HG02642 (cell line): ENCODE measurements at regions not wholly inside any gene's neighbourhood (a gene's known extent, or its start where the extent isn't known, plus 50 kb on each side); places are given as distances from the start of the nearest gene placed in this dataset.
"Not testable (repeated sequence)": the region's sequence is repeated elsewhere in the genome, so short reads cannot be mapped to it uniquely, and the experiment has no call there.

Experiments used
- ATAC-seq: cut with Tn5 transposase; IDR thresholded peaks from one replicate; pipeline ENCODE4 v1.9.1; 2021; ENCODE audit warnings: mild to moderate bottlenecking; ENCODE audit not compliant: unreplicated experiment, poor library complexity

DNA sequence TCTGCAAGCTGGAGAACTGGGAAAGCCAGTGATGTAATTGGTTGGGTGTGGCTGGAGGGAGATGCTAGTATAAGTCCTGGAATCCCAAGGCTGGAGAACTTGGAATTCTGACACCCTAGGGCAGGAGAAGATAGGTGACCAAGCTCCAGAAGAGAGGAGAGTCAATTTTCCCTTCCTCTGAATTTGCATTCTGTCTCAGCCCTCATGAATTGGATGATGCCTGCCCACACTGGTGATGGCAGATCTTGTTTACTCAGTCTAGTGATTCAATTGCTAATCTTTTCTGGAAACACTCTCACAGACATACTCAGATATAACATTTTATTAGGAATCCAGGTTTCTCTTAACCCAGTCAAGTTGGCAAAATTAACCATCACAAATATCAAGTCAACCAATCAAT is 287.2 kb downstream of the RDH14 start:
- ATAC-seq: no peak

DNA sequence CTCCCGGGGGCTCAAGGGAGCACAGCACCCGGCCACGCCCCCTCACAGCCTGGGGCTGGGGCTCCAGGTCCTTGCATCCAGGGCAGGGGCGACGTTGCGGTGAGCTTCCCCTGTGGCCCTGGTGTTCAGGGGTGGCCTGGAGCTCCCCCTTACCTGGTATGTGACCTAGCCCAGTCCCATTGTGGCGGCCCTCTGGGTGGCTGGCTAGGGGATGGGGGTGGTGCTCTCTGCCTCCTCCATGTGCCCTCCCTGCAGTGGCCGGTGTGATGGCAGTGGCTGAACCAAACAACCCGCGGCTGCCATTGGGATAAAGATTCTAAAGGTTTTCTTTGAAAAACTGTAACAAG is 288.3 kb downstream of the RDH14 start:
- no peak for ATAC-seq

DNA sequence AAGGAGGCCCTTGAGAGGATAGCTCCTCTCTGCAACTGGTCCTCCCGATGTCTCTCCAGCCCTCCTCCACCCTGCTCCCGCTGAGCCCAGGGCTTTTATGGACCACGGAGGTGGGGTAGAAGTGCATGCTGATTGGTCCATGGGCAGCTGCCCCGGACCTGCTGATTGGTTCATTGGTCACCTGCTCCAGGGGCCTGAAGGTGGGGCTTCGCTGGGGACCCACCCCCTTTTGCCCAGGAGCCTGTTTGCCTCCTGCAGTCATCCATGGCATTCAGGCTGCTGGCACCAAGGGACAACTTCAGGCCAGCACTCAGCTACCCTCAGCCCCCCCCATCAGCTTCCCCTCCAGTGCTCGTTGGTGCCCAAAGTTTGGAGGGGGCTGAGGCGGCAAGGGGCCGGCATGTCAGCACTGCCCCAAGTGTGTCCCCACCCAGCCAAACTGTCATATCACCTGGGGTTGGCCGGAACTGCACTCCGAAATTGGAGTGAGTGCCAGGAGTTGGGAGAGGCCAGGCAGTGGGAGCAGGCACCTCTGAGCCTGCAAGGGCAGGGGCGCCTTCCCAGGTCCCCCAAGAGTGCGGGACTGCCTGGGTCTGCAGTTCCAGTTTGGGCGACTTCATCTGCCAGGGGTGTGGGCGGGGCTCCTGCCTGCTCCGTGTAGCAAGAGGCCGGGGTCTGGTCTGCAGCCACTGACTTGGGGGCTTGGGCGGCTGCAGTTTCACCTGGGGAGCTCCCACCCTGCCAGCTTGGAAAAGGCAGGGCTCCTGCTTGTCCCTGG is 288.9 kb downstream of the RDH14 start:
- no peak for ATAC-seq

DNA sequence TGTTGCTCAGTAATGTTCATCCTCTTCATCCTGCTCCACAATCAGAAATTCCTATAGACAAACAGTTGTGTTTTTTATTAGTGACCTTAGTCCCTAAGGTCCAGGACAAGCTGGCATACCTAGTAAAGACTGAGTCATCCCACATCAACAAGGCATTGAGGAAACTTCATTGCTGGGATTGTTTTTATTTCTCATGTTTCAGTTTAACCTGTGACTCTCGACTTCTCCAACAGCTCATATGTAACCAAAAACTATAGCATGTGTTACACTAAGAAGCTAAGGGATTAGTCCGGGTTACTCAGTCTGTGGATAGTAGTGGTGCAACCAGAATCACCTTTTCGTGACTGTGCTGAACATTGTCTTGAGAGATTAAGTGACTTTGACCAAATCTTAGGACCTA is 292.1 kb downstream of the RDH14 start:
- ATAC-seq: no peak

DNA sequence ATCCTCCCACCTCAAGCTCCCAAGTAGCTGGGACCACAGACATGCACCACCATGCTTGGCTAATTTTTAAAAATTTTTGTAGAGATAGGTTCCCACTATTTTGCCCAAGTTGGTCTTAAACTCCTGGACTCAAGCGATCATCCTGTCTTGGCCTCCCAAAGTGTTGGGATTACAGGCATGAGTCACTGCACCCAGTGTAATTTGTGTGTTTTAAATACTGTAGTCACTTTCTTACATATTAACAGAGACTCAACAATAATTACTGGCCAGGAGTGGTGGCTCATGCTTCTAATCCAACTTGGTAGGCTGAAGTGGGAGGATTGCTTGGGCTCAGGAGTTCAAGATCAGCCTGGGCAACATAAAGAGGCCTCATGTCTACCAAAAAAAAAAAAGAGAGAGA is 293.0 kb downstream of the RDH14 start:
- ATAC-seq: no peak

DNA sequence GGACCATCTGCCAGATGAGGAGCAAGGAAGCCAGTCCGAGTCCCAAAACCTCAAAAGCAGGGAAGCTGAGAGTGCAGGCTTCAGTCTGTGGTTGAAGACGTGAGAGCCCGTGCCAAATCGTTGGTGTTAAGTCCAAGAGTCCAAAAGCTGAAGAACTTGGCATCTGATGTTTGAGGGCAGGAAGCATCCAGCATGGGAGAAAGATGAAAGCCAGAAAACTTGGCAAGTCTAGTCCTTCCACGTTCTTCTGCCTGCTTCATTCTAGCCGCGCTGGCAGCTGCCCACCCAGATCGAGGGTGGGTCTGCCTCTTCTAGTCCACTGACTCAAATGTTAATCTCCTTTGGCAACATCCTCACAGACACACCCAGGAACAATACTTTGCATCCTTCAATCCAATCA is 293.8 kb downstream of the RDH14 start:
- ATAC-seq: not testable (repeated sequence)

DNA sequence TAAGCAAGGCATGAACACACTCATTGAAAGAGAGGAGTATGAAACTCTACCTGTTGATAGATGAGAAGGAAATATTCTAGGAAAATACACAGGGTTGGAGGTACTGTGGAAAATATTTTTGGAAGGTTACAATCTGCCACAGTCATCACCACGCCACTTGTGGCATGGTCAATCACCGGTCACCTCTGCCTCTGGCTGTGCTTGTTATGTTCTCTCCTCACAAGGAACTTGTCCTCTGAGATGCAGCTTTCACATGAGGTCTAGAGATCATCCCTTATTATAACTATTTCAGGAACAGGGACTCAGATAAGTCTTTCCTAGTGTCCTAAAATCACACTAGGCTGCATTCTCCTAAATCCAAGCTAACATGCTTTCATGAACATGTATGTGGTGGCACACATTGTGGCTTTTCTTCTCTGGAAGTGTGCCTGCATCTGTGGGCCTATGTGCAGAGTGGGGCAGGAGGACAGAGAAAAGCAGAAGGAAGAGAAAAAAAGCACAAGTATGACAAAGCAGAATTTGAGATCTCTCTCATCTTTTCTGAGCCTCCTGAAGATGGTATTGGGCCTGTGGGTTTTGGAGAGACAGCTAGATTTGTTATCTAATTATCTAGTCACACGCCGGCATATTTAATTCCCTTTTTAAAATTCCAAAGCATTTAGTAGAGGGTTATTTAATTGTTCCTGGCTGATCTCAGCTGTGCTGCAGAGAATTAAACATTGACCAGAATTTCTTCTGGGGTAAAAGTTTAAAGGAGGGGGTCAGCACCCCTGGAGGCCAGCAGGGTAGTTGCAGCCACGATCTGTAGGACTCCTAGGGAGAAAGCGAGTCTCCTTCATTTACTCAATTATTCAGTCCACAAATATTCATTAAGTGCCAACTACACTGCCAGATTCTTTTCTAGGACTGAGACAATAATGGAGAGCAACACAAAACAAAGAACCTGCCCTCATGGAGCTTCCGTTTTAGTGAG is 294.6 kb downstream of the RDH14 start:
- no peak for ATAC-seq

DNA sequence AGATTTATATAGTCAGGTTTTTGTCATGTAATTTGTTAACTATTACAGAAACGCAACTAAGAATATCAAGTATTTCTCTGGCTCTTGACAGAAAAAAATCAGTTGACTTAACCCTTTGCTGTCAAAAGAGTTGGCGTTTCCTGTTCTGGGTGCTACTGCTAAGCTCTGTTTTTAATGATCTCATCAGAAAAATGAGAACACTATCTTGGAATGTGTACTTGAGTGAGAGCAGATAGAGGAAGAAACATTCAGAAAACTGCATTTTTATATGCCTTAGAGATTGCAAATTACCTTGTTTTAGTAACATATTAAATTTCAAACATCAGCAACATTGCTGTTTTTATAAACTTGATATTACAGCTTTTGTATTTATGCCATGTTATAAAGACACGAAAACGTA is 297.9 kb downstream of the RDH14 start:
- ATAC-seq: no peak

DNA sequence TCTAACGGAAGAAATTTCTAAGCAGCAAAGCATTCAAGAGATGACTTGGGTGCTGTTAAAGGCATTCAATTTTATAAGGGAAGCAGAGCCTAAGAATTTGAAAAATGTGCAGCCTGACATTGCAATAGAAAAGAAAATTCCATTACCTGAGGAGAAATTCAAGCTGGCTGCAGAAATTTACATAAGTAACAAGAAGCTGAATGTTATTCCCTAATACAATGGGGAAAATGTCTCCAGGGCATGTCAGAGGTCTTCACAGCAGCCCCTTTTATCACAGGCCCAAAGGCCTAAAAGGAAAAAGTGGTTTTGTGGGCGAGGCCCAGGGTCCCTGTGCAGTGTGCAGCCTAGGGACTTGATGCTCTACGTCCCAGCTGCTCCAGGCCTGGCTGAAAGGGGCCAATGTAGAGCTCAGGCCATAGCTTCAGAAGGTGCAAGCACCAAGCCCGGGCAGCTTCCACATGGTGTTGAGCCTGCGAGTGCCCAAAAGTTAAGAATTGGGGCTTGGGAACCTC is 306.7 kb downstream of the RDH14 start:
- no peak for ATAC-seq

DNA sequence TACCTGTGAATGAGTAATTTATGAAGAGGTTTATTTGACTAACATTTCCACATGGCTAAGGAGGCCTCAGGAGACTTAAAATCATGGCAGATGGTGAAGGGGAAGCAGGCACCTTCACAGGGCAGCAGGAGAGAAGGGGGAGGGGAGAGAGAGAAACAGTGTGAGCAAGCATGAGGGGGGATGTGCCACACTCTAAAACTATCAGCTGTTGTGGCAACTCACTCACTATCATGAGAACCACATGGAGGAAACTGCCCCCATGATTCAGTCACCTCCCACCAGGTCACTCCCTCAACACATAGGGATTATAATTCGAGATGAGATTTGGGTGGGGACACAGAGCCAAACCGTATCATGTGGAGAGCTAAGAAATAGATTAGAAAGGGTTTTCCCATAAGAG is 309.0 kb downstream of the RDH14 start:
- no peak for ATAC-seq

DNA sequence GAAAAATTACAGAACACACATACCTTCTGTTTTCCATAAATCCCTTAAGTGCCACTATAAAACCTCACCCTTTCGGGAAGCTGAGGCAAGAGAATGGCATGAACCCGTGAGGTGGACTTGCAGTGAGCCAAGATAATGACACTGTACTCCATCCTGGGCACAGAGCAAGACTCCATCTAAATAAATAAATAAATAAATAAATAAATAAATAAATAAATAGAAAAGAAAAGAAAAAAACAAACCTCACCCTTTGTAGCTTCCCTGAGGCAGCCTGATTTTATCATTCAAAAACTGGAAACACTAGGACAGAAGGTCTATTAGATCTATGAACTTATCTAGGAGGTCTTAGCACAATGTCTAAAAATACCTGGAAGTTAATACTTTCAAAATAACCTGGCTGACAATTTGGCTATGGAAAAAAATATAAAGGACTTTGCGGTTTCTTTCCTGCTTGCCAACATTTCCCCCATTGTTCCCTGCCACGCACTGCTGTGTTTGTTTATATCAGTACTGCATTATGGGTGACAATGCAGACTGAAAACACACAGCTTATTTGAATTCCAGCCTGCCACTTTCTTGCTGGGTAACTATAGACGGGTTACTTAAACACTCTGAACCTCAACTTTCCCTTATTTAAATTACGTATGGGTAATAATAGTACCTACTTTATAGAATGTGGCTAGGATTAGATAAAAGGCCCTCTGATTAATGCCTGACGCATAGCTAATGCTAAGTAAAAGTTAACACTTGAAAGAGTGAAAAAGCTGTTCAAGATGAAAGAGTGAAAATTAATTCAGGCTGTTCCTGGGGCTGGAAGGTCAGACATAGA is 313.0 kb downstream of the RDH14 start:
- no peak for ATAC-seq

DNA sequence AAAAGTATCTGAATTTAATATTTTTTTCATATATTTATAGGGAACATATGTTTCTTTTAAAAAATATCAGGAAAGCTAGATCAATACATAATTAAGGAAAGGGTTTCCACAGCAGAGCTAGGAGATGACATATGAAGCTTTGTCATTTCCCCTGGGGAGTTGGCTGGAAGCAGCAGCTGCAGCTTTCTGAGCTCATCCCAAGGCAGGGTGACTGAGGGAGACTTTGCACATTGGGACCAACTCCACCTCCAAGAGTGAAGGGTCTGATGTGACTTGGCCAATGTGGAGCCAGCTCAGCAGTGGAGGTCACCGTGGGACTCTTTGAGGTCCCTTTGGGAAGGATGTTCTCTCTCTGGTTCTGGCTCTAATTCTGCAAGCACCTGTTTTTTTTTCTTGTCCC is 315.1 kb downstream of the RDH14 start:
- ATAC-seq: no peak

DNA sequence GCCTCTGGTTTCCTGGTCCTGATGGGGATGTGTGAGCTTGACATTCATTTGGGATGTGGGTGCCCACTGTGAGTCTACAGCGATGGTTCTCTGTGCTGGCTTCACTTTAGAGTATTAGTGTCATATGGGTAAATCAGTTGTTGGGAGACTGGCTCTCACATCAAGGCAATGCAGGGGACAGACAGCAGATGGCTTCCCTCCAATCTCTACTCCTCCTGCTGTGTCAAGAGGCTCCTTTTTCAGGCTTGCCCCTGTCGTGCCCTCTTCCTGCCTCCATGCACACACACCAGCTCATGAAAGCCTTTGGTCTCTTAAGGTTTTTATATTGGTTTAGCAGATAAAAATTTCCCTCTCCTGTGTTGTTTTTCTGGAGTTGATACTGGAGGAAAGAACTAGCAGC is 315.6 kb downstream of the RDH14 start:
- no peak for ATAC-seq

DNA sequence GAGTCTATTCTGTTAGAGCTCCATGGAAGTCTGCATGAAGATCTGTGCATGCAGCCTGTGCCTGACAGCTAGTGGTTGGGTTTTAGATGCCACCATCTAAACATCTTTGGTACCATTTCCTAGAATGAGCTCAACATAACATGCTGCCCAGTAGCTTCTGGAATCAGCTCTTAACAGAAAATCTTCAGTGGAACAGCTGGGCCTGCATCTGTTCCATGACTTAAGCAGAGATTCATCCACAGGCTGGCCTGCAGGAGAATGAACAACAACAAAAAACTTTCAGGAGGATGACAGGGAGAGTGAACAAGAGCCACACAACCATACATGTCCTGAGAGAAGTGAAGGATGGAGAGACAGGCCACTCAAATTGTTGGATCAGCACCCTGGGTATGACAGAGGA is 316.6 kb downstream of the RDH14 start:
- no peak for ATAC-seq

DNA sequence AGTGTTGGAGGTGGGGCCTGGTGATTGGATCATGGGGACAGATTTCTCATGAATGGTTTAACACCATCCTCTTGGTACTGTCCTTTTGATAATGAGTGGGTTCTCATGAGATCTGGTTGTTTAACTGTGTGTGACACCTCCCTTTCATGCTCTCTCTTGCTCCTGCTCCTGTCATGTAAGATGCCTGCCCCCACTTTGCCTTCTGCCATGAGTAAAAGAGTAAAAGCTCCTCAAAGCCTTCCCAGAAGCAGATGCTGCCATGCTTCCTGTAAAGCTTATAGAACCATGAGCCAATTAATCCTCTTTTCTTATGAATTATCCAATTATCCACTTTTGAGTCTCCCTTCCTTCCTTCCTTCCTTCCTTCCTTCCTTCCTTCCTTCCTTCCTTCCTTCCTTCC is 317.7 kb downstream of the RDH14 start:
- no peak for ATAC-seq

DNA sequence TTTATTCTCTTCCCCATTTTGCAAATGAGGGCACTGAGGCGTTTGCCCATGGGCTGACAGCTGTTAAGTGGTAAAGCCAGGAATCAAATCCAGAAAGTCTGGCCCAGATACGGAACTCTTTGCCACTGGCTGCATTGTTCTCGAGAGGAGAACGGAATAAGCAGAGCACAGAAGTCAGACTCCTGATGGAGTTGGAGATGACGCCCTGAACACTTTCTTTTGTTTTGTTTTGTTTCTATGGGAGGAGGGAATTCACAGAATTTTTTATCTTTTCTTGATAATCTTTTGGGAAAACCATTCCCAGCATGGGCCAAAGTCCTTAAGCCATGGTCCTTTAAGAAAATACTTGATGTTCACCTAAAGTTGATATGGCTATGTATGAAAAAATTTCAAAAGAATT is 322.2 kb downstream of the RDH14 start:
- no peak for ATAC-seq

DNA sequence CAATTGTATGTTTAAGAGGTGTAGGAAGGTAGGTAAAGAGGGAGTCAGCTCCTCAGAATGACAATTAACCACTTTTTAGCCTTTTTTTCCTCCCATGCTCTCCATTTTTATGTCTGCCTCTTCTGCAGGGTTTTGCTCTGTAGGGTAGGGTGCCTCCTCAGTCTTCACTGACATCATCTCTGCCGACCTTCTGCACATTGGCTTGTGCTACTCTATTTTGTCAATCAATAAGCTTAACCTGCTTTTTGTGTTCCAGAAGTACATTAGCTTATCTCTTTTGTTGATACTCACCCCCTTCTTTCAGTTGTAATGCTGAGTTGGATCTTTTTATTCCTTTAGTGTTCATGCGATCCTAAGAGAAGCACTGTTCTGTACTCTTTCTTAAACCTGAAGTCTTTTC is 323.2 kb downstream of the RDH14 start:
- no peak for ATAC-seq

DNA sequence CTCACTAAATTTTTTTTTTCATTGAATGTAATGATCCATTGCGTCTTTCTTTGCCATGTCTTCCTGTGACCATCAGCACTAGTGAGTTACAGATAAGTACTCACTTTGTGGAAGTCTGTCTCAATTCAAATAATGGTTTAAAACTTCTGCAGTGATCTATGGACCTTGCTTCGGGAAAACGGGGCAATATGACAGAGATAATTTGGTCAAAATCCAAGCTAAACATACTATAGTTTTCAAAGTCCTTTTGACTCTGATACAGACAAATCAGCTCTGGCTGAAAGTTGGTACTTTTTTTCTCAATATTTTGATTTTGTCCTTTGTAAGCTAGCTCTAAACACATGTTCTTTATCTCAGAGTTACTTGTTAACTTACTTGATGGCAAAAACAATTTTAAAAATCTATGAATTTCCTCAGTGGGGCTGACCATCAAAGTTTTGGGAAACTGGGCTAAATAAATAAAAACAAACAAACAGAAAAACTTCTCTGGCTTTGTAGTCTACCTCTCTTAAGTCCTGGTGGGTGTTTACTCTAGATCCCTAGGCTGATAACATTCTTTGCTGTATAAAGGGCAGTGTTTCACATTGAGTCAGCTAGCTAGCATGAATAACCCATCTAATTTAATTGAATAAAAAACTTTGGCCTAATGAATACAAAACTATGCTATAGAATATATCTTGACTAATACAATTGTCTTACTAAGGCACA is 327.6 kb downstream of the RDH14 start:
- ATAC-seq: no peak

DNA sequence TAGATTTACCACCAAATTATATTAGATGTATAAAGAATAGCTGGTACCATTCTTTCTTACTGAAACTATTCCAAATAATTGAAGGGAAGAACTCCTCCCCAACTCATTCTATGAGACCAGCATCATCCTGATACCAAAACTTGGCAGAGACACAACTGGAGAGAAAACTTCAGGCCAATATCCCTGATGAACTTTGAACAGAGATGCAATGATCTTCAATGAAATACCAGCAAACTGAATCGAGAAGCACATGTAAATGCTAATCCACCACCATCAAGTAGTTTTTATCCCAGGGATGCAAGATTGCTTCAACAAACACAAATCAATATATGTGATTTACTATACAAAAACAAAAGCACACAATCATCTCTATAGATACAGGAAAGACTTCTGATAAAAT is 329.8 kb downstream of the RDH14 start:
- ATAC-seq: no peak

DNA sequence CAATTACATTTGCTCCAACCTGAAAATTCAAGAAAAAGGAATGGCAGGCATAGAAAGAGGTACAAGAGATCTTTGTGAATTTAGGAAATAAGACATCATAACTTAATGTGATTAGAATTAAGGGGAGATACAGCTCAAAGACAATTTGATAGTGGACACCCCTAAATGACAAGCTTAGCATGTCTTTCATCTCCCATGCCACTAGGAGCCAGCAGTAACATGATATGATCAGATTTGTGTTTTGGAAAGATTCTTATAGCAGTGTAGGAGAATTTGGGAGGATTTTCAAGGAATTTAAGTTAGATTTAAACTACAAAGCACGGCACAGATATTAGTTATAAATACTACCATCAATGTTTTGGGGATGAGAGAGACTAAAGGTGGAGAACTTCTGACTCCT is 340.8 kb downstream of the RDH14 start:
- ATAC-seq: no peak
